ENCODE measurements at regions not wholly inside any gene's neighbourhood (a gene's known extent, or its start where the extent isn't known, plus 50 kb on each side); places are given as distances from the start of the nearest gene placed in this dataset.

DNA sequence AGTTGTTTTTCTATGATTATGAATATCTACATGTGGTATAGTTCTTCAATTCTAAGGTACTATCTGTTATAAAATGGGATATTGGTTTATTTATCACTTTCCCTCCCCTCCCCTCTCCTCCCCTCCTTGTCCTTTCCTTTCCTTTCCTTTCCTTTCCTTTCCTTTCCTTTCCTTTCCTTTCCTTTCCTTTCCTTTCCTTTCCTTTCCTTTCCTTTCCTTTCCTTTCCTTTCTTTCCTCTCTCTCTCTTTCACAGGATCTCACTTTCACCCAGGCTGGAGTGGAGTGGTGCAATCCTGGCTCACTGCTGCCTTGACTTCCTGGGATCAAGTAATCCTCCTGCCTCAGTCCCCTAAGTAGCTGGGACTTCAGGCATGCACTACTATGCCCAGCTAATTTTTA is 466.8 kb downstream of the DMAC1 start:
- TF ChIP-seq, protein P1, sequence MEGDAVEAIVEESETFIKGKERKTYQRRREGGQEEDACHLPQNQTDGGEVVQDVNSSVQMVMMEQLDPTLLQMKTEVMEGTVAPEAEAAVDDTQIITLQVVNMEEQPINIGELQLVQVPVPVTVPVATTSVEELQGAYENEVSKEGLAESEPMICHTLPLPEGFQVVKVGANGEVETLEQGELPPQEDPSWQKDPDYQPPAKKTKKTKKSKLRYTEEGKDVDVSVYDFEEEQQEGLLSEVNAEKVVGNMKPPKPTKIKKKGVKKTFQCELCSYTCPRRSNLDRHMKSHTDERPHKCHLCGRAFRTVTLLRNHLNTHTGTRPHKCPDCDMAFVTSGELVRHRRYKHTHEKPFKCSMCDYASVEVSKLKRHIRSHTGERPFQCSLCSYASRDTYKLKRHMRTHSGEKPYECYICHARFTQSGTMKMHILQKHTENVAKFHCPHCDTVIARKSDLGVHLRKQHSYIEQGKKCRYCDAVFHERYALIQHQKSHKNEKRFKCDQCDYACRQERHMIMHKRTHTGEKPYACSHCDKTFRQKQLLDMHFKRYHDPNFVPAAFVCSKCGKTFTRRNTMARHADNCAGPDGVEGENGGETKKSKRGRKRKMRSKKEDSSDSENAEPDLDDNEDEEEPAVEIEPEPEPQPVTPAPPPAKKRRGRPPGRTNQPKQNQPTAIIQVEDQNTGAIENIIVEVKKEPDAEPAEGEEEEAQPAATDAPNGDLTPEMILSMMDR (conservative IDR thresholded peaks at IDR 0.05; ENCODE audit: low read length) = no peak
- no peak for TF ChIP-seq EZH2phosphoT487 (IDR thresholded peaks at IDR 0.05; ENCODE audit: borderline replicate concordance, low read depth, low read length)
